Prostate gland (tissue), 2 donors: ENCODE measurements at regions not wholly inside any gene's neighbourhood (a gene's known extent, or its start where the extent isn't known, plus 50 kb on each side); places are given as distances from the start of the nearest gene placed in this dataset.

Source experiments
- DNase-seq: peaks from one replicate; pipeline ENCODE4 v3.0.0-alpha.2; 2019; ENCODE audit warnings: low spot score
- H3K27ac ChIP-seq, 2 donors: fragments of 200-600 bp; sonication (generic); 2 replicates each; pipeline ENCODE4 v1.5.1; 2017 to 2019
- H3K27me3 ChIP-seq: fragments of 200-600 bp; sonication (generic); replicated peaks from 2 replicates; pipeline ENCODE4 v1.5.1; 2019; ENCODE audit not compliant: insufficient read depth
- H3K36me3 ChIP-seq, 2 donors: fragments of 200-600 bp; sonication (generic); 1 replicate in 1 of 2; 2 replicates in 1 of 2; pipeline versions ENCODE4 v1.5.1 to v1.8.1; 2017 to 2019
- H3K4me1 ChIP-seq: fragments of 200-600 bp; sonication (generic); replicated peaks from 2 replicates; pipeline ENCODE4 v1.5.1; 2019
- H3K4me3 ChIP-seq, 2 donors: fragments of 200-600 bp; sonication (generic); 2 replicates each; pipeline ENCODE4 v1.5.1; 2017 to 2019
- H3K9me3 ChIP-seq: fragments of 200-600 bp; sonication (generic); 2 replicates; pipeline ENCODE4 v1.5.1; 2017
- POLR2A ChIP-seq: fragments of 450-650 bp; IDR thresholded peaks from one replicate; pipeline ENCODE4 v1.6.1; 2016; ENCODE audit warnings: antibody characterized with exemption, mild to moderate bottlenecking
- POLR2AphosphoS5 ChIP-seq: sonication (generic); formaldehyde crosslinking; IDR thresholded peaks from one replicate; pipeline ENCODE4 v1.6.1; 2017; ENCODE audit warnings: antibody characterized with exemption
- WGBS: methylation state at CpG from one replicate; pipeline ENCODE4 v1.1.5; 2018; 5-methylcytosine and 5-hydroxymethylcytosine counted together
- intact Hi-C: fragments of 100-400 bp; cut with DNase I; formaldehyde crosslinking; loops from one replicate; pipeline ENCODE4 v1.14.2; 2022
- TF ChIP-seq, protein P1 (sequence below), 4 experiments: fragments of 200-600 bp in 2 of 4; fragments of 450-650 bp in 2 of 4; sonication (generic) in 2 of 4; IDR thresholded peaks; 1 replicate in 3 of 4; 2 replicates in 1 of 4; pipeline ENCODE4 v1.5.1; 2016 to 2019; ENCODE audit warnings: antibody characterized with exemption in 4 of 4, mild to moderate bottlenecking in 2 of 4, moderate library complexity in 2 of 4

DNA sequence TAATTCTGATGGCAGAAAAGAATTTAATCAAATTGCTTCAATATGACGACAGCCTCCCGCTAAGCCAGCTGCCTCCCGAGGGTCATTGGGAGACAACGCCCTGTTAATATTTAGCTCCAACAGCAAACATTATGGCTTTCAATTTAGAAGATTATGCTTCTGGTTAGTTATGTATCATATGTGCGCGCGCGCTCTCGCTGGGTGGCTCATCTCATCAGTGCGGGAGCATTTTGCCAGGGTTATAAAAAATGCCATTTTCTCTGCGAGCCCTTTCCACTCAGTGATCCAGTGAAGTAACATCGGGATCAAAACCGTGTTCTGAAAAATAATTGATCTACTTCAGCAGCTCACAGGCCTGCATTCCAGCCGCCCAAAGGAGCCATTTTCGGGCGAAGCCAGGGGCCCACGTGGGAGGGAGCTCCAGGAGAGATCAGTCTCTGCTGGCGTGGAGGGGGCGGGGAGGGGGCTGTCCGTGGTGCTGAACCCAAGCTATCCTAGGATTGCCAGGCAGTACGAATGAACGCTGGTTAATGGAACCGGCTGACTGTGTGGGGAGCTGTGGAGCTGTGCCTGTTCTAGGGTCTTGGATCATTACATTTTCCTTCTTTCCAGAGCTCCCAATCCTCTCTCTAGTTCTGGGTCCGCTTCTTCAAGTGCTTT lies 219.1 kb upstream of the ZC3H12A start:
- no peak for DNase-seq
- 22% methylated on average over 24 of the region's 24 CpGs for WGBS
- TF ChIP-seq POLR2A = no peak
- no peak for TF ChIP-seq POLR2AphosphoS5
- TF ChIP-seq, protein P1, sequence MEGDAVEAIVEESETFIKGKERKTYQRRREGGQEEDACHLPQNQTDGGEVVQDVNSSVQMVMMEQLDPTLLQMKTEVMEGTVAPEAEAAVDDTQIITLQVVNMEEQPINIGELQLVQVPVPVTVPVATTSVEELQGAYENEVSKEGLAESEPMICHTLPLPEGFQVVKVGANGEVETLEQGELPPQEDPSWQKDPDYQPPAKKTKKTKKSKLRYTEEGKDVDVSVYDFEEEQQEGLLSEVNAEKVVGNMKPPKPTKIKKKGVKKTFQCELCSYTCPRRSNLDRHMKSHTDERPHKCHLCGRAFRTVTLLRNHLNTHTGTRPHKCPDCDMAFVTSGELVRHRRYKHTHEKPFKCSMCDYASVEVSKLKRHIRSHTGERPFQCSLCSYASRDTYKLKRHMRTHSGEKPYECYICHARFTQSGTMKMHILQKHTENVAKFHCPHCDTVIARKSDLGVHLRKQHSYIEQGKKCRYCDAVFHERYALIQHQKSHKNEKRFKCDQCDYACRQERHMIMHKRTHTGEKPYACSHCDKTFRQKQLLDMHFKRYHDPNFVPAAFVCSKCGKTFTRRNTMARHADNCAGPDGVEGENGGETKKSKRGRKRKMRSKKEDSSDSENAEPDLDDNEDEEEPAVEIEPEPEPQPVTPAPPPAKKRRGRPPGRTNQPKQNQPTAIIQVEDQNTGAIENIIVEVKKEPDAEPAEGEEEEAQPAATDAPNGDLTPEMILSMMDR (IDR thresholded peaks at IDR 0.05) = no peak
- Histone ChIP-seq H3K36me3 (no peaks in the 10 kb centered on the region), H3K27me3 (peaks cover 22% of the 10 kb centered on the region), H3K4me1 (no peaks in the 10 kb centered on the region), H3K4me3 (no peak overlapping the region), H3K27ac (no peak overlapping the region), H3K9me3 (no peaks in the 10 kb centered on the region)
- intact Hi-C loops = no loop called here

DNA sequence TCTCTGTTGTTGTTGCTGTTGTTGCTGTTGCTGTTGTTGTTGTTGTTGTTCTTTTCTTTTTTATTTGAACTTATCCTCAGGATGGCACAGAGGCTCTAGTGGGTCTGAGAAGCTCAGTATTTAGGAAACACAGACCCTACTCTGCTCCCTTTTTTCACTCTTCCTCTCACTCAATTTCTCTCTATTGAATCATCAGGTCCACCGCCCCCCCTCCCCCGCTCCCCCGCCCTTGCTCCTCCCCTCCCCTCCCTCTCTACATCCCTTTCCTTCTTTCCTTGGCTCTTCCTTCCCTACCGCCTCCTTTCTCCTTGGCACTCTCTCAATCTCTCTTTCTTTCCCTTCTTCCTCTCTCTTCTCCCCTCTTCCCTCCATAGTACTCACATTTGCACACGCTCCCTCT lies 218.5 kb upstream of the ZC3H12A start:
- Histone ChIP-seq H3K36me3 (no peaks in the 10 kb centered on the region), H3K9me3 (no peaks in the 10 kb centered on the region), H3K27ac (no peak overlapping the region), H3K4me3 (no peak overlapping the region), H3K4me1 (no peaks in the 10 kb centered on the region), H3K27me3 (peaks cover 22% of the 10 kb centered on the region)
- TF ChIP-seq, protein P1 (IDR thresholded peaks at IDR 0.05) = no peak
- TF ChIP-seq POLR2A = no peak
- TF ChIP-seq POLR2AphosphoS5 = no peak
- WGBS = 9% methylated on average over 5 of the region's 5 CpGs
- intact Hi-C loops = no loop called here
- DNase-seq = no peak

DNA sequence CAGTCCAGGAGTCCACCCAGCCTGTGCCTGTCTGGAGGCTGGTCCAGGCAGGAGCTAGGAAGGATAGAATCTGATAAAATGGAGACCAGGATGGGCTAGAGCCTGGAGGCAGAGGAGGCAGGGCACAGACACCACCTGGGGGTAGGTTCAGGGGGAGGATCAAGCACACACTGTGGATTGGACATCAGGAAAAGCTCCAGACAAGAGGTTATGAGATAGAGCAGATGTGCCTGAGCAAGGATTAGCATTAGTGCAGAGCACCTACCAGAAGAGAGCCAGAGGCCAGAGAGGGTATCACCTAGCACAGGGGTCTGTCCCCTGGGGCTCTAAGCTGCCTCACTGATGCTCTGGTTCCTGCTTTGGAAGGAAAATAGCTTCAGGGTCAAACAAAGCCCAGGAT lies 216.7 kb upstream of the ZC3H12A start:
- H3K9me3 ChIP-seq = no peaks in the 10 kb centered on the region
- DNase-seq = no peak
- TF ChIP-seq POLR2AphosphoS5 = no peak
- no peak for TF ChIP-seq POLR2A
- TF ChIP-seq, protein P1 (IDR thresholded peaks at IDR 0.05) = no peak
- H3K27ac ChIP-seq = no peak overlapping the region
- intact Hi-C loops = no loop called here
- peaks cover 22% of the 10 kb centered on the region for H3K27me3 ChIP-seq
- no peak overlapping the region for H3K4me3 ChIP-seq
- no peaks in the 10 kb centered on the region for H3K4me1 ChIP-seq
- no peaks in the 10 kb centered on the region for H3K36me3 ChIP-seq

DNA sequence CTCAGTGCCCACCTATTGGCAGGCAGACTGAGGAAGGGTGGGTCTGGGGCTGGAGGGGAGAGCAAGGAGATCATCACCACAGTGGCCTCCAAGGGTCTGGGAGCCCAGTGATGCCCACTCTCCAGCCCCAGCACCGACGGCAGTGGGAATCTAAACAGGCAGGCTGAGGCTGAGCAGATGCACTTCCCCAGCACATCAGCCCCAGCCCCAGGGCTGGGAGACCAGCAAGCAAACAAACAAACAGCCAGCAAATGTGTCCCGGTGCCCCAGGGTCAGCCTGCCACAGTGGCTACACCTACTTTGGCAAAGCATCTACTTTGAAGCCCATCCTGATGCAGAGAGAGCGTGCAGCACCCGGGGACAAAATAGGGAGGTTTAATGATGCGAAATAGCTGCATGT lies 216.3 kb upstream of the ZC3H12A start:
- WGBS = 43% methylated on average over 6 of the region's 6 CpGs
- peaks cover 22% of the 10 kb centered on the region for H3K27me3 ChIP-seq
- H3K4me3 ChIP-seq = no peak overlapping the region
- DNase-seq = no peak
- TF ChIP-seq POLR2A (no peak), POLR2AphosphoS5 (no peak)
- TF ChIP-seq, protein P1 (IDR thresholded peaks at IDR 0.05) = no peak
- H3K4me1 ChIP-seq = no peaks in the 10 kb centered on the region
- no peaks in the 10 kb centered on the region for H3K9me3 ChIP-seq
- intact Hi-C loops = no loop called here
- no peaks in the 10 kb centered on the region for H3K36me3 ChIP-seq
- H3K27ac ChIP-seq = no peak overlapping the region

DNA sequence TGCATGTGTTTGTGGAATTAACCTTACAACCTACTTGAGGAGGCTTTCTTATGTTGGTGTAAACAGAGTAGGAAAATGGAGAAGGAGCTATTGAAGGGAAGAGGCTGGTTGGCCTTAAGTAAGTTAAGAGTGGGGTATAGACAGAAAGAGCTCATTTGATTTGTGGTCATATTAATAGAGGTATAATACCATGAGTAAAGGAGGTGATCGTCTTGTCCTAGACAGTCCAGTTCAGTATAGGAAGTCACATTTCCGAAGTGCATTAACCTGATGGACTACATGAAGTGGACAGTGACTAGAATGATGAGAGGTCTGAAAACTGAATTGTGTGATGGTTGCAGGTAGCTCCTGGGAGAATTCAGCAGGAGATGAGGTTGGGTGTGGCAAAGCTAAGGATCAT lies 215.4 kb upstream of the ZC3H12A start:
- WGBS = 68% methylated on average over 2 of the region's 2 CpGs
- H3K27ac ChIP-seq = no peak overlapping the region
- peaks cover 22% of the 10 kb centered on the region for H3K27me3 ChIP-seq
- no peaks in the 10 kb centered on the region for H3K36me3 ChIP-seq
- intact Hi-C loops = no loop called here
- TF ChIP-seq POLR2A = no peak
- no peak for TF ChIP-seq POLR2AphosphoS5
- TF ChIP-seq, protein P1 (IDR thresholded peaks at IDR 0.05) = no peak
- no peaks in the 10 kb centered on the region for H3K4me1 ChIP-seq
- H3K9me3 ChIP-seq = no peaks in the 10 kb centered on the region
- DNase-seq = no peak
- no peak overlapping the region for H3K4me3 ChIP-seq
